ENCODE measurements at regions not wholly inside any gene's neighbourhood (a gene's known extent, or its start where the extent isn't known, plus 50 kb on each side); places are given as distances from the start of the nearest gene placed in this dataset.

DNA sequence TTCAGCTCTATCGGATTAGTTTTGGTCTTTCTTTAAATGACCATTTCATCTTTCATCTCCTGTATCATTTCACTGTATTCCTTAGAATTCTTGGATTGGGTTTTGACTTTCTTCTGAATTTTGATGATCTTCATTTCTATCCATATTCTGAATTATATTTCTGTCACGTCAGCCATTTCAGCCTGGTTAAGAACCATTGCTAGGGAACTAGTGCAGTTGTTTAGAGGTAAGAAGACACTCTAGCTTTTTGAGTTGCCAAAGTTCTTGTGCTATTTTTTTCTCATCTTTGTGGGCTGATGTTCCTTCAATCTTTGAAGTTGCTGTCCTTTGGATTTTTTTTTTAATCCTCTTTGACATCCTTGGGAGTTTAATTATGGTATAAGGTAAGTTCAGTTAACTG, 54.6 kb downstream of the STRIT1 start (continued):
- TF ChIP-seq JAZF1 (CRISPR knock-in tag; IDR thresholded peaks at IDR 0.05) (no peak), JUN (CRISPR knock-in tag; IDR thresholded peaks at IDR 0.05) (no peak), ZNF671 (CRISPR knock-in tag; IDR thresholded peaks at IDR 0.05) (no peak), ZNF396 (CRISPR knock-in tag; IDR thresholded peaks at IDR 0.05; ENCODE audit: borderline replicate concordance) (no peak), FOXJ3 (CRISPR knock-in tag; IDR thresholded peaks at IDR 0.05; ENCODE audit: borderline replicate concordance) (no peak)
- TF ChIP-seq, protein P1, sequence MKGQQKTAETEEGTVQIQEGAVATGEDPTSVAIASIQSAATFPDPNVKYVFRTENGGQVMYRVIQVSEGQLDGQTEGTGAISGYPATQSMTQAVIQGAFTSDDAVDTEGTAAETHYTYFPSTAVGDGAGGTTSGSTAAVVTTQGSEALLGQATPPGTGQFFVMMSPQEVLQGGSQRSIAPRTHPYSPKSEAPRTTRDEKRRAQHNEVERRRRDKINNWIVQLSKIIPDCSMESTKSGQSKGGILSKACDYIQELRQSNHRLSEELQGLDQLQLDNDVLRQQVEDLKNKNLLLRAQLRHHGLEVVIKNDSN (CRISPR knock-in tag; IDR thresholded peaks at IDR 0.05) = no peak

DNA sequence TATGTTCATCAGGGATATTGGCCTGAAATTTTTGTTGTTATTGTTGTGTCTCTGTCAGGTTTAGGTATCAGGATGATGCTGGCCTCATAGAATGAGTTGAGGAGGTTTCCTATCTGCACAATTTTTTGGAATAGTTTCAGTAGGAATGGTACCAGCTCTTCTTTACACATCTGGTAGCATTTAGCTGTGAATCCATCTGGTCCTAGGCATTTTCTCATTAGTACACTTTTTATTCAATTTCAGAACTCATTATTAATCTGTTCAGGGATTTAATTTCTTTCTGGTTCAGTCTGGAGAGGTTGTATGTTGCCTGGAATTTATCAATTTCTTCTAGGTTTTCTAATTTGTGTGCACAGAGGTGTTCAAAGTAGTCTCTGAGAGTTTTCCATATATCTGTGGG, 57.0 kb downstream of the STRIT1 start:
- Mint-ChIP-seq H3K4me3 (no peak overlapping the region), H3K9me3 (peaks cover 55% of the 10 kb centered on the region), H3K27ac (no peak overlapping the region), H3K27me3 (ENCODE audit: low read depth) (peaks cover 3% of the 10 kb centered on the region; the same call in 1 of the 2 replicates), H3K4me1 (no peaks in the 10 kb centered on the region), H3K36me3 (peaks cover 32% of the 10 kb centered on the region)
- ATAC-seq = no peak
- no peak for DNase-seq (ENCODE audit: low spot score)
- TF ChIP-seq ZNF423 (CRISPR knock-in tag; IDR thresholded peaks at IDR 0.05) = no peak
- no peak for TF ChIP-seq NFATC4 (CRISPR knock-in tag; IDR thresholded peaks at IDR 0.05)
- TF ChIP-seq, protein P2, sequence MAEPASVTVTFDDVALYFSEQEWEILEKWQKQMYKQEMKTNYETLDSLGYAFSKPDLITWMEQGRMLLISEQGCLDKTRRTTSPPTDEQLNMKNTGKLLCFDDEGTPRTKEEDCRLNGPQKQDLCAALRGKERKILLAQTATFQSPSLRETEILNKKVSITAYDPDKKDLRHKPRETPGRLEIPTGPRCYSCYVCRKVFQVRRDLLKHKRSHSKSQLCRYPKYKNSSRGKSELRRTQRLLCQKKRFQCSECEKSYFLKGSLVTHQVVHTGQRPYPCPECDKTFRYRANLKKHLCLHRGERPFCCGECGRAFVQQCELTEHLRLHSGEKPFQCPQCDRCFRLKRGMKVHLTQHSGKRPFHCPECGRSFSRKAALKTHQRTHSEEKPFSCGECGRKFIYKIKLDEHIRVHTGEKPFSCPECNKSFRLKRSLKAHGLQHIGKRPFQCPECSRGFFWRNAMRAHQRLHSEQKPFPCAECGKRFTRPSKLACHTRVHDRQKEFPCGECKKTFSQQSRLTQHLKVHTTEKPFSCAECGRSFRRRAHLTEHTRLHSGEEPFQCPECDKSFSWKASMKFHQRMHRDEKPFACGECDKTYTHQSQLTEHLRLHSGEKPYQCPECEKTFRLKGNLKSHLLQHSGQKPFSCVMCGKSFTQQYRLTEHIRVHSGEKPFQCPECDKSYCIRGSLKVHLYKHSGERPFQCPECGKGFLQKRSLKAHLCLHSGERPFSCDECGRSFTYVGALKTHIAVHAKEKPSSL (CRISPR knock-in tag; conservative IDR thresholded peaks at IDR 0.05) = no peak
- TF ChIP-seq RELA (CRISPR knock-in tag; IDR thresholded peaks at IDR 0.05; ENCODE audit: borderline replicate concordance) = no peak
- TF ChIP-seq, protein P3, sequence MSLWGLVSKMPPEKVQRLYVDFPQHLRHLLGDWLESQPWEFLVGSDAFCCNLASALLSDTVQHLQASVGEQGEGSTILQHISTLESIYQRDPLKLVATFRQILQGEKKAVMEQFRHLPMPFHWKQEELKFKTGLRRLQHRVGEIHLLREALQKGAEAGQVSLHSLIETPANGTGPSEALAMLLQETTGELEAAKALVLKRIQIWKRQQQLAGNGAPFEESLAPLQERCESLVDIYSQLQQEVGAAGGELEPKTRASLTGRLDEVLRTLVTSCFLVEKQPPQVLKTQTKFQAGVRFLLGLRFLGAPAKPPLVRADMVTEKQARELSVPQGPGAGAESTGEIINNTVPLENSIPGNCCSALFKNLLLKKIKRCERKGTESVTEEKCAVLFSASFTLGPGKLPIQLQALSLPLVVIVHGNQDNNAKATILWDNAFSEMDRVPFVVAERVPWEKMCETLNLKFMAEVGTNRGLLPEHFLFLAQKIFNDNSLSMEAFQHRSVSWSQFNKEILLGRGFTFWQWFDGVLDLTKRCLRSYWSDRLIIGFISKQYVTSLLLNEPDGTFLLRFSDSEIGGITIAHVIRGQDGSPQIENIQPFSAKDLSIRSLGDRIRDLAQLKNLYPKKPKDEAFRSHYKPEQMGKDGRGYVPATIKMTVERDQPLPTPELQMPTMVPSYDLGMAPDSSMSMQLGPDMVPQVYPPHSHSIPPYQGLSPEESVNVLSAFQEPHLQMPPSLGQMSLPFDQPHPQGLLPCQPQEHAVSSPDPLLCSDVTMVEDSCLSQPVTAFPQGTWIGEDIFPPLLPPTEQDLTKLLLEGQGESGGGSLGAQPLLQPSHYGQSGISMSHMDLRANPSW (CRISPR knock-in tag; conservative IDR thresholded peaks at IDR 0.05; ENCODE audit: low read depth) = no peak
- TF ChIP-seq, protein P4, sequence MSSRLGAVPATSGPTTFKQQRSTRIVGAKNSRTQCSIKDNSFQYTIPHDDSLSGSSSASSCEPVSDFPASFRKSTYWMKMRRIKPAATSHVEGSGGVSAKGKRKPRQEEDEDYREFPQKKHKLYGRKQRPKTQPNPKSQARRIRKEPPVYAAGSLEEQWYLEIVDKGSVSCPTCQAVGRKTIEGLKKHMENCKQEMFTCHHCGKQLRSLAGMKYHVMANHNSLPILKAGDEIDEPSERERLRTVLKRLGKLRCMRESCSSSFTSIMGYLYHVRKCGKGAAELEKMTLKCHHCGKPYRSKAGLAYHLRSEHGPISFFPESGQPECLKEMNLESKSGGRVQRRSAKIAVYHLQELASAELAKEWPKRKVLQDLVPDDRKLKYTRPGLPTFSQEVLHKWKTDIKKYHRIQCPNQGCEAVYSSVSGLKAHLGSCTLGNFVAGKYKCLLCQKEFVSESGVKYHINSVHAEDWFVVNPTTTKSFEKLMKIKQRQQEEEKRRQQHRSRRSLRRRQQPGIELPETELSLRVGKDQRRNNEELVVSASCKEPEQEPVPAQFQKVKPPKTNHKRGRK (CRISPR knock-in tag; IDR thresholded peaks at IDR 0.05; ENCODE audit: borderline replicate concordance) = no peak
- no peak for TF ChIP-seq ELF4 (CRISPR knock-in tag; IDR thresholded peaks at IDR 0.05; ENCODE audit: low read depth)
- TF ChIP-seq ATF1 (CRISPR knock-in tag; IDR thresholded peaks at IDR 0.05) = no peak
- TF ChIP-seq, protein P5, sequence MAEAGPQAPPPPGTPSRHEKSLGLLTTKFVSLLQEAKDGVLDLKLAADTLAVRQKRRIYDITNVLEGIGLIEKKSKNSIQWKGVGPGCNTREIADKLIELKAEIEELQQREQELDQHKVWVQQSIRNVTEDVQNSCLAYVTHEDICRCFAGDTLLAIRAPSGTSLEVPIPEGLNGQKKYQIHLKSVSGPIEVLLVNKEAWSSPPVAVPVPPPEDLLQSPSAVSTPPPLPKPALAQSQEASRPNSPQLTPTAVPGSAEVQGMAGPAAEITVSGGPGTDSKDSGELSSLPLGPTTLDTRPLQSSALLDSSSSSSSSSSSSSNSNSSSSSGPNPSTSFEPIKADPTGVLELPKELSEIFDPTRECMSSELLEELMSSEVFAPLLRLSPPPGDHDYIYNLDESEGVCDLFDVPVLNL (CRISPR knock-in tag; IDR thresholded peaks at IDR 0.05; ENCODE audit: borderline replicate concordance, low read depth) = no peak
- TF ChIP-seq, protein P6, sequence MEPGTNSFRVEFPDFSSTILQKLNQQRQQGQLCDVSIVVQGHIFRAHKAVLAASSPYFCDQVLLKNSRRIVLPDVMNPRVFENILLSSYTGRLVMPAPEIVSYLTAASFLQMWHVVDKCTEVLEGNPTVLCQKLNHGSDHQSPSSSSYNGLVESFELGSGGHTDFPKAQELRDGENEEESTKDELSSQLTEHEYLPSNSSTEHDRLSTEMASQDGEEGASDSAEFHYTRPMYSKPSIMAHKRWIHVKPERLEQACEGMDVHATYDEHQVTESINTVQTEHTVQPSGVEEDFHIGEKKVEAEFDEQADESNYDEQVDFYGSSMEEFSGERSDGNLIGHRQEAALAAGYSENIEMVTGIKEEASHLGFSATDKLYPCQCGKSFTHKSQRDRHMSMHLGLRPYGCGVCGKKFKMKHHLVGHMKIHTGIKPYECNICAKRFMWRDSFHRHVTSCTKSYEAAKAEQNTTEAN (CRISPR knock-in tag; IDR thresholded peaks at IDR 0.05) = no peak
- ChIA-PET POLR2A (no interaction called here), CTCF (no interaction called here)

Measured in WTC11 (cell line).